CD4-positive, alpha-beta T cell (primary cell): ENCODE measurements at regions not wholly inside any gene's neighbourhood (a gene's known extent, or its start where the extent isn't known, plus 50 kb on each side); places are given as distances from the start of the nearest gene placed in this dataset.
"Not testable (repeated sequence)": the region's sequence is repeated elsewhere in the genome, so short reads cannot be mapped to it uniquely, and the experiment has no call there.

Source experiments
- ATAC-seq: fragments of 200-7000 bp; cut with Tn5 transposase; one replicate; pipeline ENCODE4 v1.10.0; 2022; ENCODE audit warnings: mild to moderate bottlenecking; ENCODE audit not compliant: poor library complexity
- CTCF ChIA-PET: fragments of 350-600 bp; sonication (Branson Sonifier 250); formaldehyde crosslinking; loops from one replicate; lab custom pipeline; 2021; ENCODE audit warnings: antibody characterized with exemption, inconsistent platforms; lab: Charles Lee
- POLR2A ChIA-PET: fragments of 350-600 bp; sonication (Branson Sonifier 250); formaldehyde crosslinking; loops from one replicate; lab custom pipeline; 2021; ENCODE audit warnings: antibody characterized with exemption, inconsistent platforms; lab: Charles Lee
- DNase-seq, 14 experiments: peaks; one replicate each; pipeline ENCODE4 v3.0.0-alpha.2; 2013 to 2020; ENCODE audit warnings: mixed read lengths in 2 of 14
- H3K27ac ChIP-seq, 2 donors: one replicate each; pipeline versions ENCODE4 v1.5.1 to v1.7.0; 2013; ENCODE audit warnings: low read length in 2 of 2, low read depth in 1 of 2, mild to moderate bottlenecking in 1 of 2
- H3K27me3 ChIP-seq, 2 experiments: 1 replicate in 1 of 2; 2 replicates in 1 of 2; pipeline versions ENCODE4 v1.6.1 to v1.7.0; 2013; ENCODE audit warnings: low read length in 2 of 2, control low read depth in 1 of 2, mild to moderate bottlenecking in 1 of 2, moderate library complexity in 1 of 2; ENCODE audit not compliant: insufficient read depth in 2 of 2, control insufficient read depth in 1 of 2
- H3K36me3 ChIP-seq: one replicate; pipeline ENCODE4 v1.6.1; 2013; ENCODE audit warnings: low read length, control low read depth; ENCODE audit not compliant: insufficient read depth
- H3K4me1 ChIP-seq: one replicate; pipeline ENCODE4 v1.6.1; 2013; ENCODE audit warnings: low read length, control low read depth; ENCODE audit not compliant: insufficient read depth
- H3K4me3 ChIP-seq: one replicate; pipeline ENCODE4 v1.5.1; 2013; ENCODE audit warnings: mild to moderate bottlenecking, low read length, moderate library complexity
- H3K9me3 ChIP-seq, 2 experiments: 1 replicate in 1 of 2; 2 replicates in 1 of 2; pipeline versions ENCODE4 v1.6.1 to v1.7.0; 2013; ENCODE audit warnings: low read length in 2 of 2, mild to moderate bottlenecking in 2 of 2, control low read depth in 1 of 2, moderate library complexity in 1 of 2; ENCODE audit not compliant: control insufficient read depth in 1 of 2, insufficient read depth in 1 of 2
- H3K27ac Mint-ChIP-seq: one replicate; pipeline ENCODE4 v1.8.0; 2020; ENCODE audit warnings: mixed read lengths
- H3K27me3 Mint-ChIP-seq: one replicate; pipeline ENCODE4 v1.8.0; 2021; ENCODE audit warnings: mixed read lengths
- H3K36me3 Mint-ChIP-seq: one replicate; pipeline ENCODE4 v1.8.0; 2021; ENCODE audit warnings: low read depth, mixed read lengths
- H3K4me1 Mint-ChIP-seq: one replicate; pipeline ENCODE4 v1.8.0; 2021; ENCODE audit warnings: low read depth, mixed read lengths
- H3K4me3 Mint-ChIP-seq: one replicate; pipeline ENCODE4 v1.8.0; 2020; ENCODE audit warnings: mild to moderate bottlenecking, mixed read lengths
- H3K9me3 Mint-ChIP-seq: one replicate; pipeline ENCODE4 v1.8.0; 2020; ENCODE audit warnings: mixed read lengths
- CTCF ChIP-seq: fragments of 200-600 bp; IDR thresholded peaks from one replicate; pipeline ENCODE4 v1.8.0; 2022; ENCODE audit warnings: antibody characterized with exemption, mild to moderate bottlenecking
- intact Hi-C, 2 experiments: fragments of 100-400 bp; cut with DNase I in 1 of 2; cut with micrococcal nuclease in 1 of 2; formaldehyde crosslinking; loops; one replicate each; pipeline versions ENCODE4 v1.15.1 to v1.9.0; 2023 to 2025; cut with DNase I, micrococcal nuclease

DNA sequence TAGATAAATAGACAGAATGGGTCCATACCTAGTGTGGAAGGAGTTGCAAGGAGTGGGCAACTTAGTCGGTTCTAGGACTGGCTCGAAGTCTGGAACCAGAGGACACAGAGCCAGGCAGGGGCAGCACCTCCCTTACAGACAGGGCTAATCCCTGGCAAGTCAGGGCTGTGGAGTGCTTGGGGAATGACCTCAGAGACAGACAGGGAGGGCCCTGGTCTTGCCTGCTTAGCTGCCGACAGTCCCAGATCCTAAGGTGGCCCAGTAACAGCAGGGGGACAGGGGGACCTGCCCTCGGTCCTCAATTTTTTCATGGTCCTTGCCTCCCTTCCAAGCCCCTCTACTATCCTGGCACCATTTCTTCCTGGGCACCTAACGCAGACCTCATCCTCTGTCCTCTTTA lies 222.4 kb upstream of the TNC start:
- no peak overlapping the region for H3K27ac ChIP-seq
- no peaks in the 10 kb centered on the region for H3K4me1 Mint-ChIP-seq
- CTCF ChIA-PET: no interaction called here
- H3K4me3 Mint-ChIP-seq: no peak overlapping the region
- no peak overlapping the region for H3K4me3 ChIP-seq
- TF ChIP-seq CTCF: no peak
- H3K36me3 ChIP-seq: no peaks in the 10 kb centered on the region
- ATAC-seq: no peak
- peak in 1 of 14 experiments; percentile 4 for DNase-seq
- H3K9me3 Mint-ChIP-seq: no peaks in the 10 kb centered on the region
- H3K9me3 ChIP-seq: no peaks in the 10 kb centered on the region
- peaks cover 3 to 4% of the 10 kb centered on the region in 2 experiments for H3K27me3 ChIP-seq
- intact Hi-C loops: no loop called here
- H3K27ac Mint-ChIP-seq: no peak overlapping the region
- H3K36me3 Mint-ChIP-seq: no peaks in the 10 kb centered on the region
- POLR2A ChIA-PET: no interaction called here
- H3K4me1 ChIP-seq: no peaks in the 10 kb centered on the region
- peaks cover 24% of the 10 kb centered on the region for H3K27me3 Mint-ChIP-seq

- no peaks in the 10 kb centered on the region for H3K9me3 Mint-ChIP-seq
- no peaks in the 10 kb centered on the region for H3K36me3 Mint-ChIP-seq
- DNase-seq (no peak), ATAC-seq (no peak)
- CTCF ChIA-PET: no interaction called here
- Histone ChIP-seq H3K27me3 (peaks cover 3 to 4% of the 10 kb centered on the region in 2 experiments), H3K36me3 (no peaks in the 10 kb centered on the region), H3K4me1 (no peaks in the 10 kb centered on the region), H3K9me3 (no peaks in the 10 kb centered on the region), H3K27ac (no peak overlapping the region), H3K4me3 (no peak overlapping the region)
- H3K27ac Mint-ChIP-seq: no peak overlapping the region
- peaks cover 24% of the 10 kb centered on the region for H3K27me3 Mint-ChIP-seq
- POLR2A ChIA-PET: no interaction called here
- intact Hi-C loops: no loop called here
- TF ChIP-seq CTCF: no peak
- H3K4me3 Mint-ChIP-seq: no peak overlapping the region
- no peaks in the 10 kb centered on the region for H3K4me1 Mint-ChIP-seq
Measured at GRCh38 chr9:115341426-115341825, 223.5 kb upstream of the TNC start.

- H3K27me3 Mint-ChIP-seq, H3K4me3 Mint-ChIP-seq, H3K4me1 Mint-ChIP-seq, H3K36me3 ChIP-seq, intact Hi-C loops, CTCF ChIA-PET, POLR2A ChIA-PET, DNase-seq, H3K27ac ChIP-seq, ATAC-seq, H3K27ac Mint-ChIP-seq, H3K27me3 ChIP-seq, H3K9me3 Mint-ChIP-seq, H3K36me3 Mint-ChIP-seq, H3K4me1 ChIP-seq, H3K4me3 ChIP-seq, H3K9me3 ChIP-seq: not testable (repeated sequence)
Measured at GRCh38 chr9:115347776-115348175, 229.8 kb upstream of the TNC start.

DNA sequence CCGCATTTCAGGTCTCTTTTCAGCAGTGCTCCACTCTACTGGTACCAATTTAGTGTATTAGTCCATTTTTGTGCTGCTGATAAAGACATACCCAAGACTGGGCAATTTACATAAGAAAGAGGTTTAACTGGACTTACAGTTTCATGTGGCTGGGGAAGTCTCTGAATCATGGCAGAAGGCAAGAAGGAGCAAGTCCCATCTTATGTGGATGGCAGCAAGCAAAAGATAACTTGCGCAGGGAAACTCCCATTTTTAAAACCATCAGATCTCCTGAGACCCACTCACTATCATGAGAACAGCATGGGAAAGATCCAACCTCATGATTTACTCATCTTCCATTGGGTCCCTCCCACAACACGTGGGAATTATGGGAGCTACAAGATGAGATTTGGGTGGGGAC lies 231.0 kb upstream of the TNC start:
- CTCF ChIA-PET, H3K27me3 Mint-ChIP-seq, H3K27ac ChIP-seq, H3K4me3 Mint-ChIP-seq, H3K9me3 Mint-ChIP-seq, H3K27me3 ChIP-seq, H3K36me3 ChIP-seq, H3K9me3 ChIP-seq, H3K27ac Mint-ChIP-seq, H3K4me1 ChIP-seq, ATAC-seq, H3K4me1 Mint-ChIP-seq, intact Hi-C loops, DNase-seq, H3K4me3 ChIP-seq, H3K36me3 Mint-ChIP-seq, POLR2A ChIA-PET: not testable (repeated sequence)
